HG03139 (cell line): ENCODE measurements at regions not wholly inside any gene's neighbourhood (a gene's known extent, or its start where the extent isn't known, plus 50 kb on each side); places are given as distances from the start of the nearest gene placed in this dataset.
"Not testable (repeated sequence)": the region's sequence is repeated elsewhere in the genome, so short reads cannot be mapped to it uniquely, and the experiment has no call there.

Experiments
- ATAC-seq: cut with Tn5 transposase; IDR thresholded peaks from one replicate; pipeline ENCODE4 v1.9.1; 2021; ENCODE audit not compliant: unreplicated experiment

GRCh38 chr12:131192951-131193350 is 239.2 kb downstream of the ADGRD1 start:
- no peak for ATAC-seq

- ATAC-seq: no peak
Observed at GRCh38 chr12:131194166-131194565, 240.5 kb downstream of the ADGRD1 start.

GRCh38 chr12:131195796-131196195 is 242.1 kb downstream of the ADGRD1 start:
- no peak for ATAC-seq

GRCh38 chr12:131196220-131196619 is 242.5 kb downstream of the ADGRD1 start:
- ATAC-seq: no peak

- ATAC-seq: no peak
Observed at GRCh38 chr12:131197490-131197889, 243.8 kb downstream of the ADGRD1 start.

GRCh38 chr12:131199221-131199620 is 245.5 kb downstream of the ADGRD1 start:
- ATAC-seq: no peak

- not testable (repeated sequence) for ATAC-seq
Observed at GRCh38 chr12:131201912-131202311, 248.2 kb downstream of the ADGRD1 start.

- ATAC-seq: no peak
Observed at GRCh38 chr12:131202592-131203378, 249.1 kb downstream of the ADGRD1 start.

GRCh38 chr12:131203666-131204415 is 250.1 kb downstream of the ADGRD1 start:
- ATAC-seq: no peak

- ATAC-seq: no peak
Observed at GRCh38 chr12:131204416-131205274, 250.9 kb downstream of the ADGRD1 start.

- ATAC-seq: not testable (repeated sequence)
Observed at GRCh38 chr12:131205275-131205933, 251.7 kb downstream of the ADGRD1 start.

- ATAC-seq: not testable (repeated sequence)
Observed at GRCh38 chr12:131206630-131207299, 253.1 kb downstream of the ADGRD1 start.

GRCh38 chr12:131207300-131207660 is 253.6 kb downstream of the ADGRD1 start:
- ATAC-seq: not testable (repeated sequence)

- ATAC-seq: not testable (repeated sequence)
Observed at GRCh38 chr12:131207841-131208240, 254.1 kb downstream of the ADGRD1 start.

- no peak for ATAC-seq
Observed at GRCh38 chr12:131208425-131208824, 254.7 kb downstream of the ADGRD1 start.

GRCh38 chr12:131209082-131210070 is 255.7 kb downstream of the ADGRD1 start:
- no peak for ATAC-seq

GRCh38 chr12:131210506-131211339 is 257.0 kb downstream of the ADGRD1 start:
- no peak for ATAC-seq

- ATAC-seq: no peak
Observed at GRCh38 chr12:131211340-131211938, 257.7 kb downstream of the ADGRD1 start.
